SK-N-SH (cell line): ENCODE measurements at regions not wholly inside any gene's neighbourhood (a gene's known extent, or its start where the extent isn't known, plus 50 kb on each side); places are given as distances from the start of the nearest gene placed in this dataset.

Experiments
- EZH2phosphoT487 ChIP-seq: fragments of 200-600 bp; sonication (generic); IDR thresholded peaks from 2 replicates; pipeline ENCODE4 v1.6.1; 2017; ENCODE audit warnings: low read depth, mixed run types, mild to moderate bottlenecking, antibody characterized with exemption, moderate library complexity, borderline replicate concordance
- FOXM1 ChIP-seq: IDR thresholded peaks from 2 replicates; pipeline ENCODE4 v1.4.0; 2012; ENCODE audit warnings: low read depth, mild to moderate bottlenecking
- POLR2AphosphoS5 ChIP-seq: IDR thresholded peaks from 2 replicates; pipeline ENCODE4 v1.6.1; 2012; ENCODE audit warnings: low read depth, low read length
- TF ChIP-seq, protein P1 (sequence below): fragments of 200-600 bp; sonication (generic); IDR thresholded peaks from 2 replicates; pipeline ENCODE4 v1.6.1; 2017; ENCODE audit warnings: antibody characterized with exemption, mild to moderate bottlenecking, moderate library complexity

DNA sequence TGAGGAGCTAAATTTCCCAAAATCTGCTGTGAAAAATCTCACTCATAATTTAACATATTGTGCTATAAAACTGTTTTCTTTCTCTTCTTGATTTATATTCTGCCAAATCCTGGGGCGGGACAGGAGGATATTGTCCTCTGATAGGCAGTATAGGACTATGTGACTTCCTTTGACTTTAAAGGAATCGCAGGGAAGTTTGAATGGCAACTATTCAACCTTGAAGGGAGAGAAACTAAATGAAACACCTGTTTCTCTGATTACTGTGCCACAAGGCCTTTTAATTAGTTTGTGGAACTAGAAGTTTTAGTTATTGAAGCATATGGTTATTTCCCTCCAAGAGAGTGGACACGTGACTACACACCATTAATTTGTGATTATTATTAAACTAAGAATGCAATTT lies 607.4 kb downstream of the GATA3 start:
- TF ChIP-seq, protein P1, sequence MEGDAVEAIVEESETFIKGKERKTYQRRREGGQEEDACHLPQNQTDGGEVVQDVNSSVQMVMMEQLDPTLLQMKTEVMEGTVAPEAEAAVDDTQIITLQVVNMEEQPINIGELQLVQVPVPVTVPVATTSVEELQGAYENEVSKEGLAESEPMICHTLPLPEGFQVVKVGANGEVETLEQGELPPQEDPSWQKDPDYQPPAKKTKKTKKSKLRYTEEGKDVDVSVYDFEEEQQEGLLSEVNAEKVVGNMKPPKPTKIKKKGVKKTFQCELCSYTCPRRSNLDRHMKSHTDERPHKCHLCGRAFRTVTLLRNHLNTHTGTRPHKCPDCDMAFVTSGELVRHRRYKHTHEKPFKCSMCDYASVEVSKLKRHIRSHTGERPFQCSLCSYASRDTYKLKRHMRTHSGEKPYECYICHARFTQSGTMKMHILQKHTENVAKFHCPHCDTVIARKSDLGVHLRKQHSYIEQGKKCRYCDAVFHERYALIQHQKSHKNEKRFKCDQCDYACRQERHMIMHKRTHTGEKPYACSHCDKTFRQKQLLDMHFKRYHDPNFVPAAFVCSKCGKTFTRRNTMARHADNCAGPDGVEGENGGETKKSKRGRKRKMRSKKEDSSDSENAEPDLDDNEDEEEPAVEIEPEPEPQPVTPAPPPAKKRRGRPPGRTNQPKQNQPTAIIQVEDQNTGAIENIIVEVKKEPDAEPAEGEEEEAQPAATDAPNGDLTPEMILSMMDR = no peak
- no peak for TF ChIP-seq FOXM1
- TF ChIP-seq EZH2phosphoT487 = no peak
- TF ChIP-seq POLR2AphosphoS5 = no peak
